Fibroblast of mammary gland (primary cell): ENCODE measurements at regions not wholly inside any gene's neighbourhood (a gene's known extent, or its start where the extent isn't known, plus 50 kb on each side); places are given as distances from the start of the nearest gene placed in this dataset.

Source experiments
- DNase-seq: peaks from one replicate; pipeline ENCODE4 v3.0.0-alpha.2; 2010; ENCODE audit warnings: low read depth
- H3K4me3 ChIP-seq: 2 replicates; pipeline ENCODE4 v1.5.1; 2011; ENCODE audit warnings: low read depth, mild to moderate bottlenecking, low read length, moderate library complexity; ENCODE audit not compliant: control insufficient read depth
- CTCF ChIP-seq: conservative IDR thresholded peaks from 2 replicates; pipeline ENCODE4 v1.5.1; 2011; ENCODE audit warnings: low read depth, low read length, inconsistent platforms; ENCODE audit not compliant: control insufficient read depth, insufficient read depth

GRCh38 chr1:81406292-81406999 is 394.3 kb upstream of the ADGRL2 start:
- DNase-seq: no peak
- no peak for TF ChIP-seq CTCF
- H3K4me3 ChIP-seq: no peak overlapping the region

DNA sequence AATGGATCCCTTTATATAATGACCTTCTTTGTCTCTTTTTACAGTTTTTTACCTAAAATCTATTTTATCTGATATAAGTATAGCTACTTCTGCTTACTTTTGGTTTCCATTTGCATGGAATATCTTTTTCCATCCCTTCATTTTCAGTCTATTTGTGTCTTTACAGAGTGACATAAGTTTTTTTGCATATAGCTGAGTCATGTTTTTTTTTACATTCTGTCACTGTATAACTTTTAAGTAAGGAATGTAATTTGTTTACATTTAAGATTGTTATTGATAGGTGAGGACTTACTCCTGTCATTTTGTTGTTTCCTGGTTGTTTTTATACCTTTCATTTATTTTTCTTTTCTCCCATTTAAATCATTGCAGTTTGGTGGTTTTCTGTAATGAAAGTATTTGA is 402.7 kb upstream of the ADGRL2 start:
- no peak for TF ChIP-seq CTCF
- DNase-seq: no peak
- H3K4me3 ChIP-seq: no peak overlapping the region

- DNase-seq: no peak
- no peak overlapping the region for H3K4me3 ChIP-seq
- no peak for TF ChIP-seq CTCF
These were observed 408.1 kb upstream of the ADGRL2 start for GRCh38 chr1:81392526-81393226.

DNA sequence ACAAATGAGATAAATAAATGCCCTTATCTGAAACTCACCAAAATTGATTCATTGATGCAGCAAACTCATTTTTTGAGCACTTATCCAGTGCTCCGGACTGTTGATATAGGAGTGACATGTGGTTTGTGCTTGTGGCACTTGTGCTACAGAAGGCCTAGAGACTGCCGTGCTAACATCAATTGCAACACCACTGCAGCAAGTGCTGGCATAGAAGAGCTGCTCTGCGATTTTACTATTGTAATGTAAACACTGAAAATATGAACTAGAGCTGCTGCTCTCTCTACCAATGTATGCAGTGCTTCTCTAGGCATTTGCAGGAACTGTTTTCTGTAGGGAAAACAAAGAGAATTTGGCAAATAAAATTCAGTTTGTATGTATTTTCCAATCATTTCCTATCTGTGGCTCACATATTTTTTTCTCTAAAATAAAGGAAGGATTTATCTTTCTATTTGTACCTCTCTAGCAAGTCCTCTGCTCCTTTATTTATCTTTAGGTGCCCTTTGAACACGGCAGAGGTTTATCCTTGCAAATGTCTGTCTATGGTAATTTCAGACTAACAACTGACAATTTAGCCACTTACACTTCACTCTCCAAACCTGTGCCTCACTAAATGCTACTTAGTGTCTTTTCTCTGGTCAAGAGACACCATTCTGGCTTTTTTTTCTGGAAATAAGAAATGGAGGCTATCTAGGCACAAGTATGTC is 409.5 kb upstream of the ADGRL2 start:
- DNase-seq: no peak
- no peak for TF ChIP-seq CTCF
- no peak overlapping the region for H3K4me3 ChIP-seq

DNA sequence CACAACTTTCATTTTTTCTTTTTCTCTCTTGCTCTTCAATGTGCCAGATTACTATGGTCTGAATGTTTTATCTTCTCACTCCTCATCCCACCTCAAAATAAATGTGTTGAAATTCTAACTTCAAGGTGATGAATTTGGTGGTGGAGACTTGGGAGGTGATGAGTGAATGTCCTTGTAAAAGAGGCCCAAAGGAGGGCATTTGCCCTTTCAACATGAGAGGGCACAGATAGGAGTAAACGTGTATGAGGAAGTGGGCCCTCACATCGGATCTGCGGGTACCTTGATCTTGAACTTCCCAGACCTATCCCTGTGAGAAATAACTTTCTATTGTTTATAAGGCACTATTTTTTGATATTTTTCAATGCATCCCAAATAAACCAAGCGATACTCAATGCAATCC is 412.3 kb upstream of the ADGRL2 start:
- DNase-seq: no peak
- no peak overlapping the region for H3K4me3 ChIP-seq
- TF ChIP-seq CTCF: no peak

DNA sequence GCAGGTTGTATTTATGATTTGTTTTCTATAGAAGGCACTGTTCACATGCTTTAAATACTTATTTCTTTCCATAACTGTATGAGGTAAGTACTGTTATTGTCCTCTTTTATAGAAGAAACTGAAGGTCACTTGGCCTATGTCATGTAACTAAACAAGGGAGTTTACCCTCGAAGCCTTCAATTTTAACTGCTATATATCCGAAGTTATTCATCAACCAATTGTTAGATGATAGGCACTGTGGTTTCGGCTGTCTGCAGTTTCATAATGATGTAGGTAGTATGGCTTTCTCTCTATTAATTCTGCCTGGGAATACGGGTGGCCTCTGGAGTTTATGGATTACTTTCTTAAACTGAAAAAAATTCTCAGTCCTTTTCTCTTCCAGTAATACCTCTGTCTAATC is 413.3 kb upstream of the ADGRL2 start:
- no peak overlapping the region for H3K4me3 ChIP-seq
- no peak for DNase-seq
- no peak for TF ChIP-seq CTCF
